HG02623 (cell line): ENCODE measurements at regions not wholly inside any gene's neighbourhood (a gene's known extent, or its start where the extent isn't known, plus 50 kb on each side); places are given as distances from the start of the nearest gene placed in this dataset.
"Not testable (repeated sequence)": the region's sequence is repeated elsewhere in the genome, so short reads cannot be mapped to it uniquely, and the experiment has no call there.

Experiments
- ATAC-seq: cut with Tn5 transposase; IDR thresholded peaks from one replicate; pipeline ENCODE4 v1.9.1; 2021; ENCODE audit warnings: moderate library complexity; ENCODE audit not compliant: unreplicated experiment

DNA sequence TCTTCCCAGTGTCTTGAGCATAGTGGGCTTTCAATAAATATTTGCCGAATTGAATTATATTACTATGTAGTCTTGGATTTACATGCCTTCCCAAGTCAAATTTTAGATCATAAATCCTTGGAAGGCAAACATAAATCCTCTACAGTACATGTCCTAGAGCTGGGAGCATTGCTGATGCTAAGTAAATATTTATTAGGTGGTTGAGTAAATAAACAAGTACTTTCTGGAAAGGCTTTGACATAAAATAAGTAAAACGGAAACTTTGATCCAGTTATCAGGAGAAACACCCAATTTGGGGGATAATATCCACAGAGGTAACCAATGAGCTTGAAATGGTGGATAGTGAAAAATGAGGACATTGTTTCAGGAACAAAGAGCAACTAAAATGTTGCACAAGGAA is 162.8 kb upstream of the SVIL start:
- ATAC-seq, result no peak

DNA sequence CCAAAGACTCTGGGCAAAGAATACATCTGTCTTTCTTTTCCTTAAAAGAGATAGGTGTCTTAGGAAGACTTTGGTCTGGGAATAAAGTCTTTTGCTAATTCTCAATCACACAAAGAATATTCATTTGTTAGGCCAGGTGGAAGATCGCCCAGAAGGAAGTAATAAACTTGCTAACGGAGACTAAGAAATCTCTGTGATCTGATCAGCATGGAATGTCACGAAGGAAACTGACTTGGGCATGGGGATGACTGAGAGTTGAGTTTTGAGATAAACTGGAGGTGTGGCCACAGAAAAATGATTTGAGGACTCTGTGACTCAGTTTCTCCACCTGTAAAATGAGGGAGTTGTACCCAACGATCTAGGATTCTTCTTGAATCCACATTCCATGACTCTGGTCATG is 161.1 kb upstream of the SVIL start:
- ATAC-seq, result no peak

DNA sequence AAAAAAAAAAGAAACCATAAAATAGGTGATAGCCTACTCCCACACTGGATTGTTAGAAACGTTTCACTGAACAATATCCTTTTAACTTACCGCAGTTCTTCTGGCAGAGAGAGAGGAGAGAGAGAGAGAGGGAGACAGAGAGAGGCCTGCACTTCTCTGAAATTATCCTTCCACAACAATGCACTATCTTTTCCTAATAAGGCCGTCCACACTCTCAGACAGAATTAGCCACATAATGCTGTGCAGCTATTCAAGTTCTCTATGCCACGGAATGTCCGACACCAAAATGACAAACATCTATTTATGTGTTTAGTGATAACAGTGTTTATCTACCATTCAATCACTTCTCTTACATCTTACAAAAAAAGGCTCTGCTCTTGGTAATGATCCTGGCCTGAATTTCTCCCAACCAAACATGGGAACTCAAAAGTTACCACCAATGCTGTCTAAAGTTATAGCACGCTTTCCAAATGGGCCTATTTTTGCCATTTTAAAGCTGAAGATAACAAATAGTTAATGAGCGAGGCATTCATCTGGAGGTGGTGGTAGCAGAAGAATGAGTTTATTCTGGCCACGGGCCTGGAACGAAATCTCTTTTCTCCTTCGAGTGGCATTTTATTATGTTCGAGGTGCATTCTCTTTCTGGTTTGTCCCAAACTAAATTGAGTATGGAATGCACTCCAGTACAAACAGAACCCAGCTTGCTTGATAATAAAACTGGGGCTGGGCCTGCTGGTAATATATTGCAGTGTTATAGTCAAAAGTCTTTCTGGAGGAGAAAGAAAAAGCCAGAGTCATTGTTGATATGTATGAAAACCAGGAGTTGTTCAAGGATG is 160.2 kb upstream of the SVIL start:
- no peak for ATAC-seq

DNA sequence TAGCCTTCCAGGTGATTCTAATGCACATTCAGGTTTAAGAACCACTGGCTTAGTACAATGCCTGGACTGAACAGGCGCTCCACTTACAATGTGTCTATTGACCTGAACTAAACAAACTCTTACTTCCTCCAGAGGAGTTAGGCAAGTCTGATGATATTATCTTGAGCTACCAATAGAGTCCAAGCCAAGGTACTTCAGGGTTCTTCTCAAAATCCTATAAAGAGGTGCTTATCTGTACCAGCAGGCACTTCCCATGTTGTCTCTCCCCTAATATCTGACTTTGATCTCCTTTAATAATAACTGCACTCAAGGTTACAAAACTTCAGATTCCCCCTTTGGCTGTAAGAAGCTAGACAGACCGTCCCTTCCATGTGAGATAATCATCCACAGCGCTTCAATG is 157.0 kb upstream of the SVIL start:
- ATAC-seq, result no peak

DNA sequence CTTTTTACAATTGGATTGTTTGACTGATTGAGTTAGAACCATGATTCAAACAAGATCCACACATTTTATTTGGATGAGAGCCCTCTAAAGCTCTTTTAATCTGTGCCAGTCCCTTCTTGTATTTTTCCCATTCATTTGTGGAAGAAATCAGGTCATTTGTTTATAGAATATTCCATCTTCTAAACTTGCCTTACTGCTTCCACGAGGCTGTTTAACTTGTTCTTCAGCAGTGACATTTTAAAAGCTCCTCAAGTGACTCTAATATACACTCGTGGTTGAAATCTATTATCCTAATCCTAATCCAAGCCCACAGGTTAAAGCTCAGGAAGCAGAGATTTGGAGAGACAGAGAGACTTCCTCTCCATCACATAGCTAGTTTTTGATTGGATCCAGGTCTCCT is 155.4 kb upstream of the SVIL start:
- ATAC-seq, result no peak

DNA sequence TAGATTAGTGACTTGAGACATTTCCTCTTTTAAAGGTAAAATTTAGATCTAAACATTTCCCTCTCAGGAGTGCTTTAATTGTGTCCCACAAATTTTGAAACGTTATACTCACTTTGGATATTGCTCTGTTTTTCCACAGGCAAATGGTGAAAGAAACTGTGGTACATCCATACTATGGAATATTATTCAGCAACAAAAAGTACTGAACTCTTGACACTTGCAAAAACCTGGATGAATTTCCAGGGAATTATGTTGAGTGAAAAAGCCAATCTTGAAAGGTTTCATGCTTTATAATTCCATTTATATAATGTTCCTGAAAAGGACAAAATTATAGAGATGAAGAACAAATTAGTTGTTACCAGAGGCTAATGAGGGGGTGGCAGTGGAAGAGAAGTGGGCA is 153.3 kb upstream of the SVIL start:
- ATAC-seq, result no peak

DNA sequence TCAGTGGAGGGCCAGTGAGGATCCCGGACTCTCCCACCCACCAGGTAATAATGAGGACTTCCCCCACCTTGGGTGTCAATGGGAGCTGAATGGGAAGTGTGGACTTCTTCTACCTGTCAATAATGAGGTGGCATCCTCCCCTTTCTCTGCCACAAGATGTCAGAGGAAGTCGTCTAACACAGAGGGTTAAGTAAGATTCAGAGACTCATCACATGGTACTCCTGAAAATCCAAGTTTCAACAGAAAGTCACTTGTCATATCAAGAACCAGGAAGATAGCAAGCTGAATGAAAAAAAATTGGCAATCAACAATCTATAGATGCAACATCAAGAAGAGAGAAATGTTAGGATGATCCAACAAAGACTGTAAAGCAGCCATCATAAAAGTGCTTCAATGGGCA is 150.9 kb upstream of the SVIL start:
- no peak for ATAC-seq

DNA sequence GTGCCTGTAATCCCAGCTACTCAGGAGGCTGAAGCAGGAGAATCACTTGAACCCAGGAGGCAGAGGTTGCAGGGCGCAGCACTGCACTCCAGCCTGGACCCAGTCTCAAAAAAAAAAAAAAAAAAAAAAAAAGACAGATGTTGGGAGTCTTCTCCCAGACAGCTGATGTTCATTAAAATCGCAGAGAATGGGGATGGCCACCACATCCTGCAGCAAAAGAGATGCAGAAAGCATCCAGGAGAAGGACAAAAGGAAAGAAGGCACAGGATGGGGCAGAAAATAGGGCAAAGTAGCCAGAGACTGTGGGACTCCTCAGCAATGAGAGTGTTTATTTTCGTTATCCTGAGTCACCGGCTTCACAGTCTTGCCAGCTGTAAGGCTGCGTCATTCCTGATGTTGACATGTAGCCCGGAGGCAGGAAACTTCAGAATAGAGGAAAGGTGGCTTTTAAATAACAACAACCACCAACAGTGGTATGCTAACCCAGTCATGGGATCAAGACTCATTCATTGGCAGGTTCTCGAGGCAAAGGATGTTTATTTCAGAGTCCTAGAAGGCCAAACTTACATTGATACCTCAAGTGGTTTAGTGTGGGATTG is 149.5 kb upstream of the SVIL start:
- no peak for ATAC-seq

DNA sequence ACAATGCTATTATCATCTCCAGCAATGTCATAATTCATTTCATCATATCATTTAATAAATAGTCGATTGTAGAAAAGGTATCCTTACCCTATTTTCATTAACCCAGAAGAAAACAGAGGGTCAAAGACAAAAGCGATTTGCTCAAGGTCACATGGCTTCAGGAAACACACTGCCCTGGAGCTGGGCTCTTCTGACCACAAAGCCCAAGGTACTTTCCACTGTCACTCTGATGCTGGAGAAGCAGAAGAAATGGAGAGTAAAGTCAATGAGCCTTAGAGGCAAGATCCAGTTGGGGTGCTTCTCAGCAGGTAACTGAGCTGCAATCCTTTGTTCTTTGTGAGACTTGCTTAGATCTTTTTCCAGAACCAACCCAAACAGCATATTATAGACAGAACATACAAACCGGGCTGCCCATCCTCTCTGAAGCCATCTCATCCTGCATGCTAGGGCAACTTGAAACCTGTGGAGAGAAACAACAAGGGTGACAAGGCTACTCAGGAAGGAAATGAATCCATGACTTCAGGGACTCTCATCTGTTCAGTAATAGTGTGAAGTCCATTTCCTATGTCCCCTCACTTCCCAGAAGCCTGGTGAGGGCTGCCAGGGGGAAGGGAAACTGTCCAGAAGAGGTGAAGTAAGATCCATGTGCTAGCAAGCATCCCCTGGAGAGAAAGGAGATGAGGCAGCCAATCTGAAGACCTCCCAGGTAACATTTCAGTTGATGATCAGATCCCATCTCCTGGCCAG is 148.6 kb upstream of the SVIL start:
- no peak for ATAC-seq

DNA sequence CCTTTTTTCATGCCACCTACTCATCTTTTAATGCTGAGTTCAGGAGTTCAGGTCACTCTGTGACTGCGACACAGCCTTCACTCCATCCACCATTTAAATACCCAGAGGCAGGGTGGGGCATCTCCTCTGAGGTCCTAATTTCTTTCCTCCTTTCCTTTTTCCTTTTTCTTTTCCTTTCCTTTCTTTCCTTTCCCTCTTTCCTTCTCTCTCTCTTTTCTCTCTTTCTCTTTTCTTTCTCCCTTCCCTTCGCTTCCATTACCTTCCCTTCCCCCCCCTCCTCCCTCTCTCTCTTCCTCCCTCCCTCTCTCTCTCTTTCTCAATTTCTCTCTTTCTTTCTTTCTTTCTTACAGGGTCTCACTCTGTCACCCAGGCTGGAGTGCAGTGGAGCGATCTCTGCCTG is 145.9 kb upstream of the SVIL start:
- no peak for ATAC-seq

DNA sequence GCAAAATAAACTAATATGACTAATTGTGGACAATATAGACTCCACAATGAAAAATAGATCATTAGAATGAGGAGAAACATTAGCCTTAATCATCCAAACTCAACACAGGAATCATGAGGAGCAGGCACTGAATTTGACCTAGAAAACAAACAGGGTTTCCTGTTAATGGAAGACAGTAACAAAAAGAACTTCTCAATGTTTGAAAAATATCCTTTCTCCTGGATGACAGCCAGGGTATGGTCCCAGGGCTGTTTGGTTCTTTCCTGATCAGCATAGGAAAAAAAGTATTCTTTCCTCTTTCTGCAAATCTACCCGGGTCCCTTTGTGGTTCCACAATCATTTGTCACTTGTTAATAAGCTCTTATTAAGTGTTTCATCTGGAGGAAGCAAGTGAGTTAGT is 145.3 kb upstream of the SVIL start:
- ATAC-seq, result no peak

DNA sequence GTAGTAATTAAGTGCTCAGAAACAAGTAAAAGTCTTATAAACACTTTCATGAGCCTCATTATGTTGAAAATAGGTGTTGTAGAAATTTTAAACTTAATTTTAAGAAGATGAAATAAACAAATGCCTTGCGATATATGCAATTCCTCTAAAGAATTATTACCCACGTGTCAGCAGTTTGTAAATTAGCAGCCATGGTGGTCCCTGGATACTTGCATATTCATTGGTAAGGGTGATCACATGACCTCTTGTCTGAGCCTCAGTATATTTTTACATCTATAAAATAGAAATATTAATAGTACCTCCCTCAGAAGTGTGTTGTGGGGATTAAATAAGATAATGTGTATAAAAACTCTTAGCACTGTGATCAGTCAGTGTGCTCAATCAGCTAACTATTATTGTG is 141.5 kb upstream of the SVIL start:
- no peak for ATAC-seq

DNA sequence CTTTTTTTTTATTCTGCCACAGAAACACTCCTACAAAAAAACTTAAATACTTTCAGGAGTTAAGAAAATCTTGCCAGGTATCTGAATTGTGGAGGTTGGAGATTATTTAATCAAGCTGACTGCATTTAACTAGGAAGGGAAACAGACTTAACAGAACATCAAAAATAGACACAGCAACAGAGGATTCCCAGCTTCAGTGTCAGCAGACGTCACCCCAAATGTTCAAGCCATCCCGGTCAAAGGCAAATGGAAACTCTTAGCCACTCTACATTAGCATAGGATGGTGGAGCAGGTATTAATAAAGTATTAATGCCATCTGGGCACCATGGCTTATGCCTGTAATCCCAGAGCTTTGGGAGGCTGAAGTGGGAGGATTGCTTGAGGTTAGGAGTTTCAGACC is 139.7 kb upstream of the SVIL start:
- ATAC-seq, result no peak

DNA sequence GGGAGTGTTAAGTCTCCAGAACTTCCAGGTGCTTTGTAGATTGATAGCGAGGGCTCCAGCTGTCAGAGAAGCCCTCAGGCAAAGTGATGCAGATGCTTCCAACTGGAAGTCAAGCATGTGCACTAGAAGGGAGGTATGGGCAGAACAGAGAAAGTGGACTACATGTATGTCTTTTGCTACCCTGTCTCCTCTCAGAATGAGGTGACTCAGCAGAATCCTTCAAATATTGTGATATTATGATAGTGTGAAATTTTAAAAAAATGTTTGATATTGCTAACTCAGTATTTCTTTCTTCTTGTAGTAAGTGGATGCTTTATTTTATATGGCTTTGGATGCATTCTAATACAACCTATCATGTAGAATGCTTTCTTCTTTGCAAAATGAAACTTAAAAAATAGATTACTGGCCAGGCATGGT is 138.9 kb upstream of the SVIL start:
- no peak for ATAC-seq

DNA sequence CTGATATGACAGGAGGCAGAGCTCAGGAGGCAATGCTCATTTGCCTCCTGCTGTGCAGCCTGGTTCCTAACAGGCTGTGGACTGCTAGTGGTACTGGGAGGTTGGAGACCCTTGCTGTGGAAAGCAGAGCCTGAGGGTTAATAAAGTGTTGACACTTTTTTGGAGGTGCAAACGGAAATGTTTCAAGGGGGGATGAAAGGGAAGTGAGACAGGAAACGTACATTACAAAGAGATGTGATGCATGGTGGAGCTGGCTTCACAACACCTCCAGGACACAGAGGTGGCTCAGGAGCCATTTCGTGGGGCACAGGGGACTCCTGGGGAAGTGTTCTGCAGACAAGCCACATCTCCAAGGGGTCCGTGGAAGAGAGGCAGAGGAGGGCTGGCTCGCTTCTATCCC is 137.6 kb upstream of the SVIL start:
- ATAC-seq, result no peak

DNA sequence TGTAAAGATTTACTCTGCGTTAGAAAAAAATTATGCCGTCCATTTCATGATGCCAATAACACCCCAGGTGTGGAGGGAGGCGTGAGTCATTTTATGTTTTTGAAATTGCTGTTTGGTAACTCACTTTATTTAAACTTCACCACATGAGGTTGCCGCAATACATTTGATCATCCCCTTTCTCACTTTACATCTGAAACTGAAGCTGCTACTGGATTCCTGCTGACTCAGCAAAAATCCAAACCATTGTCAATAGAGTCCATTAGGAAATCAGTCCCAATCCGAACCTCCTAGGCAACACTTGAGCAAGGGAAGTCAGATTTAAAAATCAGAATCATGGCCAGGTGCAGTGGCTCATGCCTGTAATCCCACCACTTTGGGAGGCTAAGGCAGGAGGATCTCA is 136.6 kb upstream of the SVIL start:
- ATAC-seq, result no peak

DNA sequence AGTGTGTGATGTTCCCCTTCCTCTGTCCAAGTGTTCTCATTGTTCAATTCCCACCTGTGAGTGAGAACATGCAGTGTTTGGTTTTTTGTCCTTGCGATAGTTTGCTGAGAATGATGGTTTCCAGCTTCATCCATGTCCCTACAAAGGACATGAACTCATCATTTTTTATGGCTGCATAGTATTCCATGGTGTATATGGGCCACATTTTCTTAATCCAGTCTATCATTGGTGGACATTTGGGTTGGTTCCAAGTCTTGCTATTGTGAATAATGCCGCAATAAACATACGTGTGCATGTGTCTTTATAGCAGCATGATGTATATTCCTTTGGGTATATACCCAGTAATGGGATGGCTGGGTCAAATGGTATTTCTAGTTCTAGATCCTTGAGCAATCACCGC is 134.5 kb upstream of the SVIL start:
- ATAC-seq, result not testable (repeated sequence)

DNA sequence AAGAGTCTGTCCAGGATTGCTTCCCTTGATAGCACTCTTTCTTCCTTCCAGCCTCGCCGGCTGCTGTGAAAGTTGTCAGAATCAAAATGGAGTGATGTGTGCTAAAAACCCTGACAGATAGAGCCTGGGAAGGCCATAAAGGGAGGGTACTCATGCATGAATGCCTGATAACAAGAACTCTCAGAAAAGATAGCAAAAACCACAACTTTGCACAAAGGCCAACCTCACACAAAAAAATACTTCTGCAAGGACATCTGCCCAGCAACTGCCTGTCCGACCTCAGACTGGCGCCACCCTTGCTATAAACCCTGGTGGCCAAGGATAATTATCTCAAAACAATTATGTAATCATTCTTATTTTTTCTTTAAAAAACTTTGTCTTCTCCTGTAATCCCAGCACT is 133.2 kb upstream of the SVIL start:
- ATAC-seq, result no peak

DNA sequence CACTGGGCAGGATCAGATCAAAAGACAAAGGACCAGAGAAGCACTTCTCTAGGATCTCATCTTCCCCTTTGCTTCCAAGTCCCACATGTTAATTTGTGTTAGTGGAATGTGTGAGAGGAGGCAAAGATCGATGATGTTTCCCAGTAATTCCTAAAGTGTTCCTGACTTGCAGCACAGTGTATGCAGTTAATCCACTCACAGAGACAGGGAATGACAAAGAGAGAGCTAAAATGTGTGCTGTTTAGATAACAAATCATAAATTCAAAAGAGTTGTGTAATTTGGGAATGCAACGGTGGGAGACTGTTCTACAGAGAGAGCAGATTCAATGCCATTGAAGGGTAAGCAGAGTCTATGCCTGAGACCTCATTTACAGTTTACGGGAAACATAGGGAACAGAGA is 132.0 kb upstream of the SVIL start:
- ATAC-seq, result no peak

DNA sequence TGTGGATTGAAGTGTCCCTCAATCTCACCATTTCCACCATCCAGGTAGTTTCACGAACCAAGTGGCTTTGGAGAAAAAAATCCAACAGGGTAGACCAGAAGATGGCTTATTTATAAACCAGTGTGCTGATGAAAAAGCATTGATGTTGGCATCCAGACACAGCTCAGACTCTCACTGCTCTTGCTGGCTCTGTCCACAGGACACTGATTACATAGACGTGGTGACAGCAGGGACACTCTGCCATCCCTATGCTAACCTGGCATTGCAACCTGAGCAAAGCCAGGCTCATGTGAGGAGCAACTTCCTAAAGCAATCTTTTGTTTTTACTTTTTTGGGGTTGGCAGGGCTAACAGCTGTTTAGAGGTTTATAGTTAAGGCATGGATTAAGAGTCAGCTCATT is 130.6 kb upstream of the SVIL start:
- ATAC-seq, result no peak

DNA sequence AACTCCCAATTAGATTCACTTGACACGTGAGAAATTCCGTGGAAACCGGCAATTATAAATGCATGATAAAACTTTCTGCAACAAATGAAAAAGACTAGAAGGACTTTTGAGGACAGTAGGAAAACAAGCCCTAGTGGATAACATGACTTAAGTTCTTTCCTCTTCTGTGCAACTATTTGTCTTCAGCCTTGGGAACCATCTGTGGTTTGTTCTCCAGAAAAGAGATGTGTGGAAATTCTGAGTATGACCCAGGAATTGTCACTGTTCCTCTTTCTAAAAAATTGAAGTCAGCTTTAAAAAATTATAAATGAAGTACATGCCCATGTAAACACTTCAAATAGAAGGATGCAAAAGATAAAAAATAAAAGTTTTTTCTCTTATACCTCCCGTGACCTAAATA is 128.6 kb upstream of the SVIL start:
- no peak for ATAC-seq

DNA sequence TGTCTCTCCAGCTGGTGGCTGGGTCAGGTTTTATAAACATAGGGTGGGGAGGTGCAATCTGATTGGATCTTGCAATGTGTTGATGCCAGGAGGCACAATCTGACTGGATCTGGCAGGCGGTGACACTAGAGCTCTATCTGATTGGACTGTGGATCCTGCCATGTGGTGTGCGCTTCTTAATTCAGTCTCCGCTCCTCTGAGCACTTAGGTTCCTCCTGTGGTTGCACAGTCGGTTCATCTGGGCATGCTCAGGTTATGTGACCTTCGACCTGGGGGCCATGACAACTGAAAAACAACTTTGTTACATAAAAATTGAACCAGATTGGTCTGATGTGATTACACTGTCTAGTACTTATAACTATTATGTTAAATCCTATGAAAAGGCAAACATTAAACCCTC is 127.1 kb upstream of the SVIL start:
- ATAC-seq, result no peak
